HepG2 (cell line): ENCODE measurements at regions not wholly inside any gene's neighbourhood (a gene's known extent, or its start where the extent isn't known, plus 50 kb on each side); places are given as distances from the start of the nearest gene placed in this dataset.

Experiments used
- ATAC-seq: fragments of 200-7000 bp; cut with Tn5 transposase; 3 replicates; pipeline ENCODE4 v1.9.1; 2020; ENCODE audit warnings: mild to moderate bottlenecking, moderate library complexity
- BruUV-seq: library from RNA; stranded (reverse); fragments of 400-500 nt; replicated peaks from 2 replicates; lab custom pipeline; 2021; lab: Mats Ljungman, UMichigan
- CTCF ChIA-PET: fragments of 300-600 bp; formaldehyde crosslinking; extraction: SDS; loops from one replicate; lab custom pipeline; 2021; ENCODE audit warnings: low total read pairs, inconsistent platforms, low intra/inter-chr PET ratio; lab: Yijun Ruan, JAX
- POLR2A ChIA-PET: fragments of 350-600 bp; sonication (Branson Sonifier 250); formaldehyde crosslinking; loops from one replicate; lab custom pipeline; 2020; ENCODE audit warnings: antibody characterized with exemption, inconsistent platforms; lab: Yijun Ruan, JAX
- DNase-seq: peaks from one replicate; pipeline ENCODE4 v3.0.0-alpha.2; 2015; ENCODE audit warnings: low spot score
- FAIRE-seq: peaks from 3 replicates; lab custom pipeline; 2011; peaks lifted over from hg19 to GRCh38; lab: Jason Lieb, UNC
- H2AFZ ChIP-seq: one replicate; pipeline ENCODE4 v1.6.1; 2011; ENCODE audit warnings: low read length, inconsistent platforms
- H3K27ac ChIP-seq: fragments of 300-600 bp; 3 replicates; pipeline ENCODE4 v1.8.0; 2011; ENCODE audit warnings: mixed run types, mild to moderate bottlenecking, mixed read lengths, low read length, inconsistent platforms; ENCODE audit not compliant: insufficient read depth; ENCODE audit errors: extremely low read length
- H3K27me3 ChIP-seq, 2 experiments: fragments of 200-600 bp in 1 of 2; 2 replicates in 1 of 2; 3 replicates in 1 of 2; pipeline versions ENCODE4 v1.6.0 to v1.8.0; 2011; ENCODE audit warnings: low read length in 2 of 2, mild to moderate bottlenecking in 2 of 2, moderate library complexity in 2 of 2, inconsistent platforms in 1 of 2; ENCODE audit not compliant: insufficient read depth in 2 of 2, control insufficient read depth in 1 of 2
- H3K36me3 ChIP-seq, 2 experiments: fragments of 200-600 bp in 1 of 2; replicated peaks in 1 of 2; 2 replicates in 1 of 2; 3 replicates in 1 of 2; pipeline versions ENCODE4 v1.5.1 to v1.8.0; 2011; ENCODE audit warnings: low read length in 2 of 2, inconsistent platforms in 1 of 2; ENCODE audit not compliant: insufficient read depth in 2 of 2, control insufficient read depth in 1 of 2
- H3K4me1 ChIP-seq: 2 replicates; pipeline ENCODE4 v1.5.1; 2012; ENCODE audit warnings: low read length, inconsistent platforms; ENCODE audit not compliant: insufficient read depth
- H3K4me2 ChIP-seq: 2 replicates; pipeline ENCODE4 v1.6.0; 2011; ENCODE audit warnings: low read depth, low read length, inconsistent platforms
- H3K4me3 ChIP-seq, 3 experiments: fragments of 200-600 bp in 1 of 3; sonication (generic), shearing (Covaris generic) in 1 of 3; replicated peaks in 1 of 3; 2 replicates each; pipeline ENCODE4 v1.5.1; 2011 to 2016; ENCODE audit warnings: low read length in 3 of 3, inconsistent platforms in 2 of 3, low read depth in 2 of 3, mild to moderate bottlenecking in 2 of 3, control low read depth in 1 of 3, mixed read lengths in 1 of 3; ENCODE audit not compliant: insufficient read depth in 1 of 3
- H3K79me2 ChIP-seq: one replicate; pipeline ENCODE4 v1.6.1; 2011; ENCODE audit warnings: low read length, inconsistent platforms; ENCODE audit not compliant: insufficient read depth
- H3K9ac ChIP-seq: 2 replicates; pipeline ENCODE4 v1.6.0; 2011; ENCODE audit warnings: mild to moderate bottlenecking, low read depth, low read length, inconsistent platforms; ENCODE audit not compliant: insufficient read depth
- H3K9me3 ChIP-seq: 2 replicates; pipeline ENCODE4 v1.5.1; 2012; ENCODE audit warnings: mild to moderate bottlenecking, low read length
- H4K20me1 ChIP-seq: 2 replicates; pipeline ENCODE4 v1.6.0; 2011; ENCODE audit warnings: inconsistent platforms, mild to moderate bottlenecking, low read length, moderate library complexity; ENCODE audit not compliant: insufficient read depth
- REPIN1 ChIP-seq: sonication (generic); formaldehyde crosslinking; IDR thresholded peaks from 2 replicates; pipeline ENCODE4 v1.8.0; 2022; ENCODE audit warnings: missing genetic modification reagents, low read depth, mild to moderate bottlenecking, borderline replicate concordance
- TEAD3 ChIP-seq: optimal IDR thresholded peaks from 2 replicates; pipeline ENCODE3; 2016; ENCODE audit warnings: borderline replicate concordance
- ZFY ChIP-seq: sonication (generic); formaldehyde crosslinking; IDR thresholded peaks from 2 replicates; pipeline ENCODE4 v1.4.0; 2020; ENCODE audit warnings: missing genetic modification reagents
- ZNF577 ChIP-seq: sonication (generic); formaldehyde crosslinking; IDR thresholded peaks from 2 replicates; pipeline ENCODE4 v1.4.0; 2020; ENCODE audit warnings: mild to moderate bottlenecking, low read depth, missing genetic modification reagents, borderline replicate concordance
- ZNF660 ChIP-seq: sonication (generic); formaldehyde crosslinking; IDR thresholded peaks from 2 replicates; pipeline ENCODE4 v1.5.1; 2020; ENCODE audit warnings: mild to moderate bottlenecking, low read depth, missing genetic modification reagents, borderline replicate concordance
- ZNF746 ChIP-seq: sonication (generic); formaldehyde crosslinking; IDR thresholded peaks from 2 replicates; pipeline ENCODE4 v1.8.0; 2022; ENCODE audit warnings: mild to moderate bottlenecking, missing genetic modification reagents
- WGBS: methylation state at CpG from one replicate; pipeline ENCODE4 v1.1.6; 2017; ENCODE audit warnings: low lambda C conversion rate; 5-methylcytosine and 5-hydroxymethylcytosine counted together
- in situ Hi-C: cut with HindIII; loops from 2 replicates; pipeline ENCODE4 v1.10.0; 2017; ENCODE audit warnings: low pct_unique_long_range_greater_than_20kb; ENCODE audit not compliant: extremely low pct_ligation_motif_present
- intact Hi-C: fragments of 100-400 bp; cut with micrococcal nuclease; formaldehyde crosslinking; loops from one replicate; pipeline ENCODE4 v1.10.0; 2022; ENCODE audit not compliant: unreplicated experiment
- TF ChIP-seq, protein P1 (sequence below): sonication (generic); formaldehyde crosslinking; IDR thresholded peaks from 2 replicates; pipeline ENCODE4 v1.5.0; 2020; ENCODE audit warnings: missing genetic modification reagents, mild to moderate bottlenecking, borderline replicate concordance
- TF ChIP-seq, protein P2 (sequence below): sonication (generic); formaldehyde crosslinking; IDR thresholded peaks from 2 replicates; pipeline ENCODE4 v1.9.0; 2021; ENCODE audit warnings: missing genetic modification reagents, borderline replicate concordance

DNA sequence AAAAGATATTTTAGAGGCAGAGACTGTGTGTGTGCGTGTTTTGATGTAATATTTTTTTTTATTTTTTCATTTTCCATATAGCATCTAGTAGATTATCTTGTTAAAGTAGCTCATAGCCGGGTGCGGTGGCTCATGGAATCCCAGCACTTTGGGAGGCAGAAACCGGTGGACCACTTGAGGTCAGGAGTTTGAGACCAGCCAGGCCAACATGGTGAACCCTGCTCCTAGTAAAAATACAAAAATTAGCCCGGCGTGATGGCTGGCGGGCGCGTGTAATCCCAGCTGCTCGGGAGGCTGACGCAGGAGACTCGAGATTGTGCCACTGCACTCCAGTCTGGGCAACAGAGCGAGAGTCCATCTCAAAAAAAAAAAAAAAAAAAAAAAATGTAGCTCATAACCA, 1481.2 kb upstream of the CADM2 start:
- no peak overlapping the region for H3K4me2 ChIP-seq
- H3K79me2 ChIP-seq: no peaks in the 10 kb centered on the region
- no peak for TF ChIP-seq ZNF746 (CRISPR knock-in tag)
- no peak for TF ChIP-seq ZFY
- TF ChIP-seq ZNF577 (CRISPR knock-in tag): no peak
- no peak for TF ChIP-seq TEAD3 (CRISPR knock-in tag)
- TF ChIP-seq ZNF660 (CRISPR knock-in tag): no peak
- TF ChIP-seq REPIN1 (CRISPR knock-in tag): no peak
- TF ChIP-seq, protein P1, sequence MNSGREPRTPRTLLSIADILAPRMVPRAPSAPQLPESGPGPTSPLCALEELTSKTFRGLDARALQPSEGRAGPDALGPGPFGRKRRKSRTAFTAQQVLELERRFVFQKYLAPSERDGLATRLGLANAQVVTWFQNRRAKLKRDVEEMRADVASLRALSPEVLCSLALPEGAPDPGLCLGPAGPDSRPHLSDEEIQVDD (CRISPR knock-in tag): no peak
- TF ChIP-seq, protein P2, sequence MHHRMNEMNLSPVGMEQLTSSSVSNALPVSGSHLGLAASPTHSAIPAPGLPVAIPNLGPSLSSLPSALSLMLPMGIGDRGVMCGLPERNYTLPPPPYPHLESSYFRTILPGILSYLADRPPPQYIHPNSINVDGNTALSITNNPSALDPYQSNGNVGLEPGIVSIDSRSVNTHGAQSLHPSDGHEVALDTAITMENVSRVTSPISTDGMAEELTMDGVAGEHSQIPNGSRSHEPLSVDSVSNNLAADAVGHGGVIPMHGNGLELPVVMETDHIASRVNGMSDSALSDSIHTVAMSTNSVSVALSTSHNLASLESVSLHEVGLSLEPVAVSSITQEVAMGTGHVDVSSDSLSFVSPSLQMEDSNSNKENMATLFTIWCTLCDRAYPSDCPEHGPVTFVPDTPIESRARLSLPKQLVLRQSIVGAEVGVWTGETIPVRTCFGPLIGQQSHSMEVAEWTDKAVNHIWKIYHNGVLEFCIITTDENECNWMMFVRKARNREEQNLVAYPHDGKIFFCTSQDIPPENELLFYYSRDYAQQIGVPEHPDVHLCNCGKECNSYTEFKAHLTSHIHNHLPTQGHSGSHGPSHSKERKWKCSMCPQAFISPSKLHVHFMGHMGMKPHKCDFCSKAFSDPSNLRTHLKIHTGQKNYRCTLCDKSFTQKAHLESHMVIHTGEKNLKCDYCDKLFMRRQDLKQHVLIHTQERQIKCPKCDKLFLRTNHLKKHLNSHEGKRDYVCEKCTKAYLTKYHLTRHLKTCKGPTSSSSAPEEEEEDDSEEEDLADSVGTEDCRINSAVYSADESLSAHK (CRISPR knock-in tag): no peak
- H3K36me3 ChIP-seq: no peaks in the 10 kb centered on the region
- DNase-seq (no peak), ATAC-seq (no peak), FAIRE-seq (no peak)
- H2AFZ ChIP-seq: no peak overlapping the region
- H3K9me3 ChIP-seq: no peaks in the 10 kb centered on the region
- in situ Hi-C loops (no loop called here), intact Hi-C loops (no loop called here)
- 6% methylated on average over 13 of the region's 13 CpGs for WGBS
- no peaks in the 10 kb centered on the region for H4K20me1 ChIP-seq
- H3K9ac ChIP-seq: no peak overlapping the region
- ChIA-PET POLR2A (no interaction called here), CTCF (no interaction called here)
- no peak overlapping the region for H3K27ac ChIP-seq
- no TSS peak for BruUV-seq
- no peaks in the 10 kb centered on the region; a peak in 1 of 5 replicates for H3K27me3 ChIP-seq
- peaks cover 1% of the 10 kb centered on the region; the same call in 1 of the 2 replicates for H3K4me1 ChIP-seq
- no peak overlapping the region for H3K4me3 ChIP-seq
